BE2C (cell line): ENCODE measurements at regions not wholly inside any gene's neighbourhood (a gene's known extent, or its start where the extent isn't known, plus 50 kb on each side); places are given as distances from the start of the nearest gene placed in this dataset.
"Not testable (repeated sequence)": the region's sequence is repeated elsewhere in the genome, so short reads cannot be mapped to it uniquely, and the experiment has no call there.

ENCODE experiments used
- DNase-seq: peaks from one replicate; pipeline ENCODE4 v3.0.0-alpha.2; 2020
- H3K27me3 ChIP-seq: fragments of 250-450 bp; sonication (Bioruptor Pico); 2 replicates; pipeline ENCODE4 v1.5.1; 2020; ENCODE audit warnings: mild to moderate bottlenecking
- H3K36me3 ChIP-seq: fragments of 250-450 bp; sonication (Bioruptor Pico); 2 replicates; pipeline ENCODE4 v1.5.1; 2020; ENCODE audit warnings: mild to moderate bottlenecking
- H3K4me1 ChIP-seq: fragments of 250-450 bp; sonication (Bioruptor Pico); 2 replicates; pipeline ENCODE4 v1.5.1; 2020
- H3K4me3 ChIP-seq: 2 replicates; pipeline ENCODE4 v1.5.1; 2011; ENCODE audit warnings: low read depth, low read length
- H3K9me3 ChIP-seq: fragments of 250-450 bp; sonication (Bioruptor Pico); 2 replicates; pipeline ENCODE4 v1.5.1; 2020
- TF ChIP-seq, protein P1 (sequence below): IDR thresholded peaks from 2 replicates; pipeline ENCODE4 v1.5.1; 2012; ENCODE audit warnings: mild to moderate bottlenecking, low read depth, low read length

DNA sequence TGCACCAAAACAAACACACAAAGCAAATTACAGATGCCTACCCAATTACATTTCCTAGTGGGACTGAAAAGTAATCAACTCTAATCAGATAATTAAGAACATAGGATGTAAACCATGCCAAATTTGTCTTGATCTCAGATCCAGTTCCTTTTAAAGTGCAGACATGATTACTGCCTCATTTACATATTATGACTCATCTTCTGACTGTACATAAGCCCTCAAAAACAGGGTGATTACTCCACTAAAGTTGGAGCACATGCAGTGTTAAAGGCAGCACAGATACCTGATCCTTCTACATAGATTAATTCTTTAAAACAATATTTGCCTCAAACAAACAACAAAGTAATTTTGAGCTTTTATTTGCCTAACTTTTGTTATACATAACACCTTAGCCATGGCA, 337.2 kb downstream of the RPS29 start:
- TF ChIP-seq, protein P1, sequence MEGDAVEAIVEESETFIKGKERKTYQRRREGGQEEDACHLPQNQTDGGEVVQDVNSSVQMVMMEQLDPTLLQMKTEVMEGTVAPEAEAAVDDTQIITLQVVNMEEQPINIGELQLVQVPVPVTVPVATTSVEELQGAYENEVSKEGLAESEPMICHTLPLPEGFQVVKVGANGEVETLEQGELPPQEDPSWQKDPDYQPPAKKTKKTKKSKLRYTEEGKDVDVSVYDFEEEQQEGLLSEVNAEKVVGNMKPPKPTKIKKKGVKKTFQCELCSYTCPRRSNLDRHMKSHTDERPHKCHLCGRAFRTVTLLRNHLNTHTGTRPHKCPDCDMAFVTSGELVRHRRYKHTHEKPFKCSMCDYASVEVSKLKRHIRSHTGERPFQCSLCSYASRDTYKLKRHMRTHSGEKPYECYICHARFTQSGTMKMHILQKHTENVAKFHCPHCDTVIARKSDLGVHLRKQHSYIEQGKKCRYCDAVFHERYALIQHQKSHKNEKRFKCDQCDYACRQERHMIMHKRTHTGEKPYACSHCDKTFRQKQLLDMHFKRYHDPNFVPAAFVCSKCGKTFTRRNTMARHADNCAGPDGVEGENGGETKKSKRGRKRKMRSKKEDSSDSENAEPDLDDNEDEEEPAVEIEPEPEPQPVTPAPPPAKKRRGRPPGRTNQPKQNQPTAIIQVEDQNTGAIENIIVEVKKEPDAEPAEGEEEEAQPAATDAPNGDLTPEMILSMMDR, result no peak
- DNase-seq, result no peak

DNA sequence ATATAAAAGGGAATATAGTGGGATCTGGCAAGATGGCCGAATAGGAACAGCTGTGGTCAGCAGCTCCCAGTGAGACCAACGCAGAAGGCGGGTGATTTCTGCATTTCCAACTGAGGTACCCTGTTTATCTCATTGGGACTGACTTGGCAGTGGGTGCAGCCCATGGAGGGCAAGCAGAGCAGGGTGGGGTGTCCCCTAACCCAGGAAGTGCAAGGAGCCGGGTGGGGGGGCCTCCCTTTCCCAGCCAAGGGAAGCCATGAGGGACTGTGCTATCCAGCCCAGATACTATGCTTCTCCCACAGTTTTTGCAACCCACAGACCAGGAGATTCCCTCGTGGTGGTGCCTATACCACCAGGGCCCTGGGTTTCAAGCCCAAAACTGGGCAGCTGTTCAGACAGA, 342.4 kb downstream of the RPS29 start:
- not testable (repeated sequence) for H3K9me3 ChIP-seq, H3K4me3 ChIP-seq, DNase-seq, H3K27me3 ChIP-seq, H3K36me3 ChIP-seq, H3K4me1 ChIP-seq

More for the DNA sequence above, 337.2 kb downstream of the RPS29 start:
- H3K27me3 ChIP-seq, result no peaks in the 10 kb centered on the region
- no peak overlapping the region for H3K4me3 ChIP-seq
- no peaks in the 10 kb centered on the region for H3K9me3 ChIP-seq
- H3K36me3 ChIP-seq, result no peaks in the 10 kb centered on the region
- H3K4me1 ChIP-seq, result no peaks in the 10 kb centered on the region

DNA sequence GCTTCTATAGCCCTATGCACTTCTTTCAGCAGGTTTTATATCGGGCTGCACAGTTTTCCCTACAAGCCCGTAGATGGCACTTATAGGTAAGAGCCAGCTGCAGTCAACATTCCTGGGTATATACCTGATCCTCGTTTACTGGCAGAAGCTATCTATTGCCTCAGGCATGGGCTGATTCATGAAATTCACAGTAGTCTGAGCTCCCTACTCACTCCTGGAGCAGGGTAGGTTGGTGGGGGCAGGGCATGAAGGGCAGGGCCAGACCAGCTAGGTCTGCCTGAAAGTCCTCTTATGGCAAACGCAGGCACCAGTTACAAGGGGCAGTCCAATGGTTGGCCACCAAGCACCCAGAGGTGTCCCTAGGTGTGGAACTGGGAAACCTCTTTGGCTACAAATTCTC, 345.8 kb downstream of the RPS29 start:
- DNase-seq, result no peak
- TF ChIP-seq, protein P1, result no peak
- H3K4me3 ChIP-seq, result no peak overlapping the region

DNA sequence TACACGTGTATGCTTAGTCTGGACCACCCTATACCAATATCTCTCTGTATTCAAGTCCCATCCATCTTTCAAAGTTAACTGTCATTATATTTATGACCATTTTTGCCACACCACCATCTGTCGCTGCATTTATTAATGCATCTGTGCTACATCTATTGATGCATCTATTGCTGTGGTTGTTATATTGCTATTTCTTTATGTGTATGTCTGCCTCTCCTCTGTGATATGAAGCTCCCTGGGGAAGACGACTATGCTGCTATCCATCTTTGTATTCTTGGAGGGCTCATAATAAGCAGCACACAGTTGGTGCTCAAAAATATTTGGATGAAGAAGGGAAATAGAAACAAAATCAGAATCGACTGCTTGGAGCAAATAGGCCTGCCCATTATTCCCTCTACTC, 357.6 kb downstream of the RPS29 start:
- no peak overlapping the region for H3K4me3 ChIP-seq
- H3K27me3 ChIP-seq, result no peaks in the 10 kb centered on the region
- TF ChIP-seq, protein P1, result no peak
- no peaks in the 10 kb centered on the region for H3K9me3 ChIP-seq
- no peak for DNase-seq
- H3K4me1 ChIP-seq, result no peaks in the 10 kb centered on the region
- no peaks in the 10 kb centered on the region for H3K36me3 ChIP-seq

More for the DNA sequence above, 345.8 kb downstream of the RPS29 start:
- 0 out of 2 replicates have a peak, but pooled peaks cover 2% of the 10 kb centered on the region for H3K9me3 ChIP-seq
- no peaks in the 10 kb centered on the region for H3K4me1 ChIP-seq
- H3K27me3 ChIP-seq, result no peaks in the 10 kb centered on the region
- no peaks in the 10 kb centered on the region for H3K36me3 ChIP-seq

DNA sequence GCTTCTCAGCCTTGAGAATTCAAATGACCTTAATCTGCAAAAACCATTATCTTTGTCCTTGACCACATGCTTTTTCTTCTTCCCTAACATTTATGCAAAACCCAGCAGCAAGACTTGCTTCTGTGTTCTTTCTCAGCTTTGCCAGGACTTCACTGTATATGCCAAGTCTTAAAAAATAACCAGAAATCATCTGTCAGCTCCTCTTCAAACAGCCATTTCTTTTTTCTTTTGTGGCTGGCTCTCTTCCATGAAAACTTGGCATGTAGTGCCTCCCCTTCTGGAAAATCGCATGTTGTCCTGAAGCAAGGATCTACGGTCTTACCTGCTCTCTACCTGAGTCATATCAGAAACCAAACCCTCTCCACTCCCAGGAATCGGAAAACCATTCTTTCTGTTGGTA, 364.9 kb downstream of the RPS29 start:
- Histone ChIP-seq H3K4me1 (no peaks in the 10 kb centered on the region), H3K27me3 (no peaks in the 10 kb centered on the region; the same call in 1 of the 2 replicates), H3K4me3 (no peak overlapping the region), H3K9me3 (no peaks in the 10 kb centered on the region), H3K36me3 (no peaks in the 10 kb centered on the region)
- DNase-seq, result no peak
- TF ChIP-seq, protein P1, result no peak

DNA sequence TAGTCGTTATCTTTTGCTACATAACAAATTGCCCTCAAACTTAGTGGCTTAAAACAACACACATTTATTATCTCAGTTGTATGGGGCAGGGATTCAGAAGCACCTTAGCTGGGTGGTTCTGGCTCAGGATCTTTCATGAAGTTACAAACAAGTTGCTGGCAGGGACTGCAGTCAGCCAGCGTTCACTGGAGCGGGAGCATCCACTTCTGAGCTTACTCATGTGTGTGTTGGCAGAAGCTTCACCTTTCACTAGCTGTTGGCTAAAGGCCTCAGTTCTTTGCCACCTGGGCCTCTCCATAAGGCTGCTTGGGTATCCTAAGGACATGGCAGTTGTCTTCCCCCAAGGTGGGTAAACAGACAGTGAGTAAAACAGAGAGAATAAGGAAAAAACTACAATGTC, 365.7 kb downstream of the RPS29 start:
- no peak overlapping the region for H3K4me3 ChIP-seq
- DNase-seq, result no peak
- no peaks in the 10 kb centered on the region for H3K36me3 ChIP-seq
- TF ChIP-seq, protein P1, result no peak
- H3K4me1 ChIP-seq, result no peaks in the 10 kb centered on the region
- H3K27me3 ChIP-seq, result no peaks in the 10 kb centered on the region; the same call in 1 of the 2 replicates
- no peaks in the 10 kb centered on the region for H3K9me3 ChIP-seq
